ENCODE measurements at regions not wholly inside any gene's neighbourhood (a gene's known extent, or its start where the extent isn't known, plus 50 kb on each side); places are given as distances from the start of the nearest gene placed in this dataset.
A peak's percentile ranks its signal among the peaks of the same experiment; 100 is the strongest.
"Not testable (repeated sequence)": the region's sequence is repeated elsewhere in the genome, so short reads cannot be mapped to it uniquely, and the experiment has no call there.

- no peak for DNase-seq (ENCODE audit: low read depth in 2 of 2)
Observed at GRCh38 chr2:63695583-63695982, 106.8 kb downstream of the MDH1 start.

GRCh38 chr2:63696496-63696895 is 107.7 kb downstream of the MDH1 start:
- no peak for DNase-seq (ENCODE audit: low read depth in 2 of 2)

GRCh38 chr2:63697160-63697559 is 108.4 kb downstream of the MDH1 start:
- DNase-seq (ENCODE audit: low read depth in 2 of 2) = no peak

GRCh38 chr2:63698786-63699548 is 110.2 kb downstream of the MDH1 start:
- peak; percentile 78 to 79 for DNase-seq (ENCODE audit: low read depth in 2 of 2)

- no peak for DNase-seq (ENCODE audit: low read depth in 2 of 2)
Observed at GRCh38 chr2:63699549-63699839, 110.7 kb downstream of the MDH1 start.

GRCh38 chr2:63700271-63700670 is 111.5 kb downstream of the MDH1 start:
- peak; percentile 59 to 64 for DNase-seq (ENCODE audit: low read depth in 2 of 2)

GRCh38 chr2:63701406-63701805 is 112.6 kb downstream of the MDH1 start:
- DNase-seq (ENCODE audit: low read depth in 2 of 2) = no peak

- DNase-seq (ENCODE audit: low read depth in 2 of 2) = not testable (repeated sequence)
Observed at GRCh38 chr2:63706084-63706483, 117.3 kb downstream of the MDH1 start.

GRCh38 chr2:63710732-63711131 is 122.0 kb downstream of the MDH1 start:
- no peak for DNase-seq (ENCODE audit: low read depth in 2 of 2)

- peak in 1 of 2 experiments; percentile 12 for DNase-seq (ENCODE audit: low read depth in 2 of 2)
Observed at GRCh38 chr2:63712748-63713147, 124.0 kb downstream of the MDH1 start.

- DNase-seq (ENCODE audit: low read depth in 2 of 2) = no peak
Observed at GRCh38 chr2:63716146-63716545, 125.5 kb upstream of the UGP2 start.

- no peak for DNase-seq (ENCODE audit: low read depth in 2 of 2)
Observed at GRCh38 chr2:63719052-63719451, 122.6 kb upstream of the UGP2 start.

- DNase-seq (ENCODE audit: low read depth in 2 of 2) = no peak
Observed at GRCh38 chr2:63721082-63721424, 120.6 kb upstream of the UGP2 start.

- not testable (repeated sequence) for DNase-seq (ENCODE audit: low read depth in 2 of 2)
Observed at GRCh38 chr2:63722284-63722683, 119.4 kb upstream of the UGP2 start.

- no peak for DNase-seq (ENCODE audit: low read depth in 2 of 2)
Observed at GRCh38 chr2:63723709-63724108, 118.0 kb upstream of the UGP2 start.

GRCh38 chr2:63725212-63725611 is 116.5 kb upstream of the UGP2 start:
- not testable (repeated sequence) for DNase-seq (ENCODE audit: low read depth in 2 of 2)

GRCh38 chr2:63729362-63729761 is 112.3 kb upstream of the UGP2 start:
- DNase-seq (ENCODE audit: low read depth in 2 of 2) = no peak

- no peak for DNase-seq (ENCODE audit: low read depth in 2 of 2)
Observed at GRCh38 chr2:63729831-63730230, 111.9 kb upstream of the UGP2 start.

GRCh38 chr2:63734510-63734909 is 107.2 kb upstream of the UGP2 start:
- no peak for DNase-seq (ENCODE audit: low read depth in 2 of 2)

GRCh38 chr2:63735263-63735662 is 106.4 kb upstream of the UGP2 start:
- DNase-seq (ENCODE audit: low read depth in 2 of 2) = no peak

GRCh38 chr2:63735931-63736330 is 105.8 kb upstream of the UGP2 start:
- no peak for DNase-seq (ENCODE audit: low read depth in 2 of 2)

GRCh38 chr2:63736354-63736753 is 105.3 kb upstream of the UGP2 start:
- peak; percentile 77 to 79 for DNase-seq (ENCODE audit: low read depth in 2 of 2)

GRCh38 chr2:63737081-63737751 is 104.5 kb upstream of the UGP2 start:
- DNase-seq (ENCODE audit: low read depth in 2 of 2) = no peak

GRCh38 chr2:63738019-63738418 is 103.7 kb upstream of the UGP2 start:
- DNase-seq (ENCODE audit: low read depth in 2 of 2) = no peak
